SU-DHL-6 (cell line): ENCODE measurements at regions not wholly inside any gene's neighbourhood (a gene's known extent, or its start where the extent isn't known, plus 50 kb on each side); places are given as distances from the start of the nearest gene placed in this dataset.

Source experiments
- CTCF ChIP-seq: fragments of 200-600 bp; sonication (generic); IDR thresholded peaks from one replicate; pipeline ENCODE4 v1.5.1; 2017; ENCODE audit warnings: antibody characterized with exemption, mild to moderate bottlenecking, low read length, moderate library complexity; ENCODE audit not compliant: insufficient read depth, poor library complexity, severe bottlenecking
- EZH2phosphoT487 ChIP-seq: fragments of 200-600 bp; sonication (generic), shearing (Covaris generic); conservative IDR thresholded peaks from 2 replicates; pipeline ENCODE4 v1.6.1; 2018; ENCODE audit warnings: mild to moderate bottlenecking, antibody characterized with exemption, low read length, moderate library complexity, mixed read lengths

GRCh38 chr4:175419236-175419718 lies 392.8 kb downstream of the GPM6A start:
- no peak for TF ChIP-seq CTCF
- TF ChIP-seq EZH2phosphoT487: no peak
